PC-3 (cell line): ENCODE measurements at regions not wholly inside any gene's neighbourhood (a gene's known extent, or its start where the extent isn't known, plus 50 kb on each side); places are given as distances from the start of the nearest gene placed in this dataset.

Source experiments
- ATAC-seq: fragments of 200-7000 bp; cut with Tn5 transposase; 2 replicates; pipeline ENCODE4 v1.9.1; 2020; ENCODE audit warnings: mild to moderate bottlenecking, moderate library complexity
- BruUV-seq: library from RNA; stranded (reverse); fragments of 400-500 nt; replicated peaks from 2 replicates; lab custom pipeline; 2021; lab: Mats Ljungman, UMichigan
- CTCF ChIA-PET: fragments of 300-600 bp; sonication (Branson Sonifier 250); formaldehyde crosslinking; loops from one replicate; lab custom pipeline; 2022; ENCODE audit warnings: antibody characterized with exemption; lab: Charles Lee
- POLR2A ChIA-PET: fragments of 300-600 bp; sonication (Branson Sonifier 250); formaldehyde crosslinking; loops from one replicate; lab custom pipeline; 2022; ENCODE audit warnings: antibody characterized with exemption; ENCODE audit not compliant: unreplicated experiment; lab: Charles Lee
- DNase-seq: peaks from one replicate; pipeline ENCODE4 v3.0.0-alpha.2; 2015
- H2AFZ ChIP-seq: fragments of 300-600 bp; sonication (generic); 2 replicates; pipeline ENCODE4 v1.6.0; 2016; ENCODE audit warnings: antibody characterized with exemption, low read length
- H3F3A ChIP-seq: fragments of 300-600 bp; sonication (generic); one replicate; pipeline ENCODE4 v1.6.0; 2017; ENCODE audit warnings: antibody characterized with exemption, low read length, control low read depth, mild to moderate bottlenecking; ENCODE audit not compliant: unreplicated experiment
- H3K27ac ChIP-seq: fragments of 300-600 bp; sonication (generic); 2 replicates; pipeline ENCODE4 v1.5.1; 2016; ENCODE audit warnings: mild to moderate bottlenecking, low read length
- H3K27me3 ChIP-seq: fragments of 300-600 bp; sonication (generic); 2 replicates; pipeline ENCODE4 v1.6.1; 2016; ENCODE audit warnings: low read length, mixed read lengths
- H3K36me3 ChIP-seq: fragments of 300-600 bp; sonication (generic); 2 replicates; pipeline ENCODE4 v1.6.1; 2016; ENCODE audit warnings: low read depth, mixed run types, low read length, mixed read lengths
- H3K4me1 ChIP-seq: fragments of 300-600 bp; sonication (generic); 2 replicates; pipeline ENCODE4 v1.5.1; 2016; ENCODE audit warnings: low read length; ENCODE audit not compliant: insufficient read depth
- H3K4me2 ChIP-seq: fragments of 300-600 bp; sonication (generic); 2 replicates; pipeline ENCODE4 v1.6.0; 2016; ENCODE audit warnings: low read length
- H3K4me3 ChIP-seq: fragments of 300-600 bp; sonication (generic); 2 replicates; pipeline ENCODE4 v1.5.1; 2016; ENCODE audit warnings: mild to moderate bottlenecking, low read length, mixed read lengths
- H3K79me2 ChIP-seq: fragments of 300-600 bp; sonication (generic); 2 replicates; pipeline ENCODE4 v1.6.1; 2017; ENCODE audit warnings: low read length, mixed read lengths
- H3K9ac ChIP-seq: fragments of 300-600 bp; sonication (generic); 2 replicates; pipeline ENCODE4 v1.6.0; 2016; ENCODE audit warnings: mild to moderate bottlenecking, low read length
- H3K9me2 ChIP-seq: fragments of 300-600 bp; sonication (generic); replicated peaks from 2 replicates; pipeline ENCODE4 v1.6.1; 2016; ENCODE audit warnings: mixed run types, low read length, mixed read lengths
- H3K9me3 ChIP-seq: fragments of 300-600 bp; sonication (generic); 2 replicates; pipeline ENCODE4 v1.6.1; 2016; ENCODE audit warnings: low read length, mixed read lengths
- H4K20me1 ChIP-seq: fragments of 300-600 bp; sonication (generic); 2 replicates; pipeline ENCODE4 v1.6.1; 2016; ENCODE audit warnings: low read length, mixed read lengths
- EZH2 ChIP-seq: fragments of 300-600 bp; sonication (generic); IDR thresholded peaks from one replicate; pipeline ENCODE4 v1.6.1; 2017; ENCODE audit warnings: antibody characterized with exemption, mild to moderate bottlenecking, low read length; ENCODE audit not compliant: unreplicated experiment
- EZH2phosphoT487 ChIP-seq: fragments of 300-600 bp; sonication (generic); IDR thresholded peaks from 2 replicates; pipeline ENCODE4 v1.6.1; 2018; ENCODE audit warnings: mild to moderate bottlenecking, antibody characterized with exemption, low read length, borderline replicate concordance
- intact Hi-C: fragments of 100-400 bp; cut with micrococcal nuclease; formaldehyde crosslinking; loops from 2 replicates; pipeline ENCODE4 v1.9.0; 2023
- TF ChIP-seq, protein P1 (sequence below): fragments of 300-600 bp; sonication (generic); conservative IDR thresholded peaks from 2 replicates; pipeline ENCODE4 v1.5.1; 2017; ENCODE audit warnings: antibody characterized with exemption, low read depth, mild to moderate bottlenecking, low read length

DNA sequence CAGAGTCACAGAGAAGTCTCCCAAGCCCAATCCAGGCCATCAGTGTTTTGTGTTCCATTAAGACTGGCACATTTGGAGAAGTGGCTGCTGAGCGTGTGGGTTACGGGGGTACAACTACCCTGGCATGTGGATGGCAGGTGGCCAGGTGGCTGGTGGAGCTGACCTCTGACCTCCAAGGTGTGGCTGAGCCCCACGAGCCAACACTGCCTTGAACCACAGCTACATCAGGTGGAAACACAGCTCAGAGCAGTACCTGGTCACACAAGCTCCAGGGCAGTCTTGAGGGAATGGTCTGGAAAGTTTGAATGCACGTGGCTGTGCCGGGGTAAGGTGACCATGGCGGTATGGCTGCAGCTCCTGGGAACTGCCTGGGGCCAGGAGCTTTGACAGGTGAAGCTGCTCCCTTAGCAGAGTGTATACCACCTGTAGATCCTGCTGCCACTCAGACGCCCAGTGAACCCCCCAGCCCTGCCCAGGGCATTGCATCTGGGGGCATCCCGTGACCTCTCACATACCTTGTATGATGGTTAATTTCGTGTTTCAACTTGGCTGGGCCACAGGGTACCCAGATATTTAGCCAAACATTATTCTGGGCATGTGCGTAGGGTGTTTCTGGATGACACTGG lies 207.9 kb downstream of the GADD45G start:
- TF ChIP-seq, protein P1, sequence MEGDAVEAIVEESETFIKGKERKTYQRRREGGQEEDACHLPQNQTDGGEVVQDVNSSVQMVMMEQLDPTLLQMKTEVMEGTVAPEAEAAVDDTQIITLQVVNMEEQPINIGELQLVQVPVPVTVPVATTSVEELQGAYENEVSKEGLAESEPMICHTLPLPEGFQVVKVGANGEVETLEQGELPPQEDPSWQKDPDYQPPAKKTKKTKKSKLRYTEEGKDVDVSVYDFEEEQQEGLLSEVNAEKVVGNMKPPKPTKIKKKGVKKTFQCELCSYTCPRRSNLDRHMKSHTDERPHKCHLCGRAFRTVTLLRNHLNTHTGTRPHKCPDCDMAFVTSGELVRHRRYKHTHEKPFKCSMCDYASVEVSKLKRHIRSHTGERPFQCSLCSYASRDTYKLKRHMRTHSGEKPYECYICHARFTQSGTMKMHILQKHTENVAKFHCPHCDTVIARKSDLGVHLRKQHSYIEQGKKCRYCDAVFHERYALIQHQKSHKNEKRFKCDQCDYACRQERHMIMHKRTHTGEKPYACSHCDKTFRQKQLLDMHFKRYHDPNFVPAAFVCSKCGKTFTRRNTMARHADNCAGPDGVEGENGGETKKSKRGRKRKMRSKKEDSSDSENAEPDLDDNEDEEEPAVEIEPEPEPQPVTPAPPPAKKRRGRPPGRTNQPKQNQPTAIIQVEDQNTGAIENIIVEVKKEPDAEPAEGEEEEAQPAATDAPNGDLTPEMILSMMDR: no peak
- TF ChIP-seq EZH2phosphoT487 (no peak), EZH2 (no peak)
- CTCF ChIA-PET: no interaction called here
- Histone ChIP-seq H3K9ac (no peak overlapping the region), H3K9me3 (no peaks in the 10 kb centered on the region), H3K4me3 (no peak overlapping the region), H3F3A (no peaks in the 10 kb centered on the region), H3K4me1 (no peaks in the 10 kb centered on the region), H3K4me2 (no peak overlapping the region), H3K36me3 (no peaks in the 10 kb centered on the region), H3K27me3 (peaks cover 4% of the 10 kb centered on the region; the same call in 1 of the 2 replicates), H3K27ac (no peak overlapping the region), H3K9me2 (no peaks in the 10 kb centered on the region), H2AFZ (no peak overlapping the region), H3K79me2 (no peaks in the 10 kb centered on the region), H4K20me1 (no peaks in the 10 kb centered on the region)
- no TSS peak for BruUV-seq
- no peak for ATAC-seq
- no peak for DNase-seq
- intact Hi-C loops: no loop called here
- POLR2A ChIA-PET: no interaction called here

DNA sequence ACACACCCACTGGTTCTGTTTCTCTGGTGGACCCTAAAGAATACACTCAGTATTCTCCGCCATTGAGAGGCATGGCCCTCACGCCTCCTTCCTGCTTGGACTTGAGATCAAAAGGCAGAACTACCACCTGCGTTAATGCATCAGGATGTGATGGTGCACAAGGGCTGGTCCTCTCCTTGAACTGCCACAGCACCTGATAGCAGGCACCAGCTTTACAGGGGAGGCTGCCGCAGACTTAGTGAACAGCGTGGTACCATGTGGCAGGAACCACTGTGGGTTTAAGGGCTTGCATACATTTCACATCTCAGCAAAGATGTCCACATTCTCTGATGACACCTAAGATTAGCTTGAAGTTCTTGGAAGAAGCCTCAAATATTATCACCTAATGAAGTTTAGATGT lies 208.7 kb downstream of the GADD45G start:
- Histone ChIP-seq H3K9me3 (no peaks in the 10 kb centered on the region), H3K4me3 (no peak overlapping the region), H3K27ac (no peak overlapping the region), H2AFZ (no peak overlapping the region), H3K79me2 (no peaks in the 10 kb centered on the region), H3K4me1 (no peaks in the 10 kb centered on the region), H3K36me3 (no peaks in the 10 kb centered on the region), H3F3A (no peaks in the 10 kb centered on the region), H3K9ac (no peak overlapping the region), H3K4me2 (no peak overlapping the region), H4K20me1 (no peaks in the 10 kb centered on the region), H3K27me3 (peaks cover 4% of the 10 kb centered on the region; the same call in 1 of the 2 replicates), H3K9me2 (no peaks in the 10 kb centered on the region)
- ChIA-PET POLR2A (no interaction called here), CTCF (no interaction called here)
- TF ChIP-seq EZH2phosphoT487 (no peak), EZH2 (no peak)
- TF ChIP-seq, protein P1: no peak
- intact Hi-C loops: no loop called here
- ATAC-seq: no peak
- no peak for DNase-seq
- no TSS peak for BruUV-seq

DNA sequence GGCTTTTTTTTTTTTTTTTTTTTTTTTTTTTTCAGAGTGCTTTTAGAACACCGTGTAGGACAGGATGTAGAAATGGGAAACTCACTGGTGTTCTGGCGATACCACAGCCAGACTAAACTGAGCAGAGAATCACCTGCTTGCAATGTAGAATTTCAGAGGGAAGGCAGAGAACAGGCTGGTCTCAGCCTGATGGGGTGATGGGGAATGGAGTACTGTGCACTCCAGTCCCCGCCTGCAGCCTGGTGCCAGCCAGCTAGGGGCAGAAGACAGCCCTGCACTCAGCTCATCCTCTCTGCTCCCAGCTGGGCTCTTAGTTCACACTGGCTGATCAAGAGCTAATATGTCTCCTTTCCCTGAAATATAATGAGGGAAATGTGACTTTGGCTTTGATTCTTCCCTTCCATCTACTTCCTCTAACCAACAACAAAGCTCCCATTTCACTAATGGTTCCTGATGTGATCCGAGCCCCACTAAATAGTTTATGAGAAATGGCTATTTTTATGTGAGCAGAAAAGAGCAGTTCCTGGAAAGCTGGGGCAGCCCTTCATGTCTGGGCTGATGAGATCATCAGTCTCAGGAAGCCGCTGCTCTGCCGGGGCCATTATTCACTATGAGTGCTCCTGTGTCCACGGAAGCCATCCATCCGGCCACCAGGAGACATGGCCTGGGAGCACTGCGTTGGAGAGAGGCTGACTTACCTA lies 209.7 kb downstream of the GADD45G start:
- no peak overlapping the region for H3K4me3 ChIP-seq
- ChIA-PET CTCF (no interaction called here), POLR2A (no interaction called here)
- TF ChIP-seq, protein P1: no peak
- no peak for TF ChIP-seq EZH2phosphoT487
- no peak for TF ChIP-seq EZH2
- H3K36me3 ChIP-seq: no peaks in the 10 kb centered on the region
- no peaks in the 10 kb centered on the region for H3K4me1 ChIP-seq
- H3F3A ChIP-seq: no peaks in the 10 kb centered on the region
- intact Hi-C loops: no loop called here
- no peaks in the 10 kb centered on the region for H3K79me2 ChIP-seq
- no peak for ATAC-seq
- no peaks in the 10 kb centered on the region for H3K9me3 ChIP-seq
- H4K20me1 ChIP-seq: no peaks in the 10 kb centered on the region
- H2AFZ ChIP-seq: no peak overlapping the region
- no peak overlapping the region for H3K9ac ChIP-seq
- H3K27ac ChIP-seq: no peak overlapping the region
- H3K4me2 ChIP-seq: no peak overlapping the region
- H3K9me2 ChIP-seq: no peaks in the 10 kb centered on the region
- H3K27me3 ChIP-seq: peaks cover 10% of the 10 kb centered on the region; the same call in 1 of the 2 replicates
- DNase-seq: no peak
- BruUV-seq: no TSS peak
